ENCODE measurements at regions not wholly inside any gene's neighbourhood (a gene's known extent, or its start where the extent isn't known, plus 50 kb on each side); places are given as distances from the start of the nearest gene placed in this dataset.
"Not testable (repeated sequence)": the region's sequence is repeated elsewhere in the genome, so short reads cannot be mapped to it uniquely, and the experiment has no call there.

DNA sequence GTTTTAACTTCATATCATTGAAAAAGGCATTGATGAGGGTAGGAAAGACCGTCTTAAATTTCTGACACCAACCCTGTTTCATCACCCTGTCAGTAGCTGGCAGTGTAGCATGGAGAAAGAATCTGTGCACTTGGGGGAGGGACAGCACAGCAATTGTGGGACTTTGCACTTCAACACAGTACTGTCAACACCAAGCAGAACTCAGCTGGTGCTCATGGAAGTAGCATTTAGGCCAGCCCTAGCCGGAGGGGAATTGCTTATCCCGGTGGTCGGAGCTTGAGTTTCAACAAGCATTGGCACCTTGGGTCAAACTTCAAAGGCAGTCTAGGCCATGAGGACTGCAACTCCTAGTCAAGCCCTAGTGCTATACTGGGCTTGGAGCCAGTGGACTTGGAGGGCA, 285.8 kb upstream of the TGIF2LX start:
- TF ChIP-seq, protein P1, sequence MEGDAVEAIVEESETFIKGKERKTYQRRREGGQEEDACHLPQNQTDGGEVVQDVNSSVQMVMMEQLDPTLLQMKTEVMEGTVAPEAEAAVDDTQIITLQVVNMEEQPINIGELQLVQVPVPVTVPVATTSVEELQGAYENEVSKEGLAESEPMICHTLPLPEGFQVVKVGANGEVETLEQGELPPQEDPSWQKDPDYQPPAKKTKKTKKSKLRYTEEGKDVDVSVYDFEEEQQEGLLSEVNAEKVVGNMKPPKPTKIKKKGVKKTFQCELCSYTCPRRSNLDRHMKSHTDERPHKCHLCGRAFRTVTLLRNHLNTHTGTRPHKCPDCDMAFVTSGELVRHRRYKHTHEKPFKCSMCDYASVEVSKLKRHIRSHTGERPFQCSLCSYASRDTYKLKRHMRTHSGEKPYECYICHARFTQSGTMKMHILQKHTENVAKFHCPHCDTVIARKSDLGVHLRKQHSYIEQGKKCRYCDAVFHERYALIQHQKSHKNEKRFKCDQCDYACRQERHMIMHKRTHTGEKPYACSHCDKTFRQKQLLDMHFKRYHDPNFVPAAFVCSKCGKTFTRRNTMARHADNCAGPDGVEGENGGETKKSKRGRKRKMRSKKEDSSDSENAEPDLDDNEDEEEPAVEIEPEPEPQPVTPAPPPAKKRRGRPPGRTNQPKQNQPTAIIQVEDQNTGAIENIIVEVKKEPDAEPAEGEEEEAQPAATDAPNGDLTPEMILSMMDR (IDR thresholded peaks at IDR 0.05; ENCODE audit: low read depth, low read length, poor library complexity, severe bottlenecking), result not testable (repeated sequence)
- TF ChIP-seq EZH2phosphoT487 (IDR thresholded peaks at IDR 0.05; ENCODE audit: borderline replicate concordance, low read length), result not testable (repeated sequence)
